HG03442 (cell line): ENCODE measurements at regions not wholly inside any gene's neighbourhood (a gene's known extent, or its start where the extent isn't known, plus 50 kb on each side); places are given as distances from the start of the nearest gene placed in this dataset.

Source experiments
- ATAC-seq: cut with Tn5 transposase; IDR thresholded peaks from one replicate; pipeline ENCODE4 v1.9.1; 2021; ENCODE audit warnings: mild to moderate bottlenecking, moderate library complexity; ENCODE audit not compliant: unreplicated experiment

DNA sequence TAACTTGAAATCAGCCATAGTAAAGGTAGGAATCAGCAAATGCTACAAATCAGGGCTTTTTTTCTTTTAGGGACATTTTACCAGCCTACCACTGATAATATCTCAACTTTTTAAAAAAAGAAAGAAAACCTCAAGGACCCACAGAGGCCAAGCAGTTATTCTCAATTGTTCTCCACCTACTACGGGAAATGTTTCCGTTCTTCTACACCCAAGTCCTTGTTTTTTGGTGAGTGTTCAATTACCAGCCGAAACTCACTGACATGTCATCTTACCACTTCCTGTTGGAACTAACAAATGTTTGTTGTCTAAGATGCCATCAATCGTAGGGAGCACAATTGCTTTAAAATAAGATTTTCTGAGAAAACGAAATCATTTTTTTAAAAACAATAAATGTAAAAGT is 50.2 kb upstream of the CDK1 start:
- no peak for ATAC-seq

DNA sequence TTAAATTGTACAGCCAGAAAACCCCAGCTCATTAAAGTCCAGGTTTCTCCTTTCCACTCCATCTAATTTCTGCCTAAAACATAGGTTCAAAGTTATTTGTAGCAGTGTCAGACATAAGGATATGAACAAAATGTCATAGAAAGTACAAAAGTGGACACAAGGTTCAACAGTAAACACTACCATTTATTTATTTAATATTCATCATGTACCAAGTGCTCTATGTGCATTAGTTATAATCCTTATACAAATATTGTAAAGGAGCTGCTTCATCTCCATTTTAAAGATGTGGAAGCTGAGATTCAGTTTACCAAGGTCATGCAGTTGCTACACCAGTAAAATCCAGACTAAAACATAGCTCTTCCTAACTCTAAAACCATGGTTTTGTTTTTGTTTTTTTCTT is 52.0 kb upstream of the CDK1 start:
- no peak for ATAC-seq

DNA sequence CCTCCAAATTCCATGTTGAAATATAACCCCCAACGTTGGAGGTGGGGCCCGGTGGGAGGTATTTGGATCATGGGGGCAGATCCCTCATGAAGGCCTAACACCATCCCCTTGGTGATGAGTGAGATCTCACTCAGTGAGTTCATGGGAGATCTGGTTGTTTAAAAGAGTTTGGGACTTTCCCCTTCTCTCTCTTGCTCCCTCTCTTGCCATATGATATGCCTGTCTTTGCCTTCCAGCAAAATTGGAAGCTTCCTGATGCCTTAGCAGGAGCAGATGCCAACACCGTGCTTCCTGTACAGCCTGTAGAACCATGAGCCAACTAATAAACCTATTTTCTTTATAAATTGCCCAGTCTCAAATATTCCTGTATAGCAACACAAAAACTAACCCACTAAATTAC is 55.7 kb upstream of the CDK1 start:
- ATAC-seq, result no peak

DNA sequence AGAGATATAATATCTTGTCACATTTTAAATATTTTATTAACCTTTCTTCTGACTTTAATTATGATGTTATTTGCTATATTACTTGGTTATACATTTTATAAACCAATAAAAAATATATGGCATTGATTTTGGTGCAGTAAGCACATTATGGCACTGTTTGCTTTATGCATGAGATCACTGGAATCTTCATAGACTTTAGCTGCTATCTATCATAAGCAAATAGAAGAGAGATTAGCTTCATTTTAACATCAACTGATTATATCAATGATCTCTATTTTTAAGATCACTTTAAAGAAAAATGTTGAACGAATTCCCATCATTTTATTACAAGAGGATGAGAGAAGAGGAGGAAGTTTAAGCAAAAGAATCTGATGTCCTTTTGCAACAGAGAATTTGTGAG is 58.6 kb upstream of the CDK1 start:
- ATAC-seq, result no peak

DNA sequence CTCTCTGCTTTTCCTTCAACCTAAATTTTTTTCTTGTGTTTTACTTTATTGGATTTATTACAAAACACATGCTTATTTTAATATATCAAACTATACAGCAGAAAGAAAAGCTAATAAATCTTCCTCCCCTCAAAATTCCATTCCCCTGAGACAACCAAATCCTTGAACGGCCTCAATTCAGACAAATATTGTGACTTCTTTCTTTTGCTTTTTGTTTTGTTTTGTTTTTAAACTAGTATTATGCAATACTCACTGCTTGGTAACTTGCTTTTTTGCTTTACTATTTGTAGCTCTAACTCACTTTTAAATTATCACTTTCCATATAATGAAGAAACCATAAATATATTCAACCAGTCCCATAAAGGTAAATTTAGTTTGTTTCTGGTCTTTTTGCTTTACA is 59.4 kb upstream of the CDK1 start:
- no peak for ATAC-seq

DNA sequence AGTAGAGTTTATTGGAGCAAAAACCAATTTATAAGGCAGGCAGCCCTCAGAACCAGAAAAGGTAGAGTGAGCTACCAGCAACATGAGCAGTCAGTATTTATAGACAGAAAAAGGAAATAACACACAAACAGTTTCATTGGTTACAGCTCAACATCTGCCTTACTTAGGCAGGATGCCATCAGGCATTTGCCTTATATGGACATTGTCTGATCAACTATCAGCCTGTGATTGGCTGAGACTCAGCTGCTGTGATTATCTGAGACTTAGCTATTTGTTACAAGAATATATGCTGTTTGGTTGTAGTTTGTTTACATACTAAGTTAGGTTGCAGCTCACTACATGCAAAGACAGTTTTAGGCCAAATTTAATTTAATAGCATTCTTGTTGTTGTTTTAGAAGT is 60.4 kb upstream of the CDK1 start:
- ATAC-seq, result peak; percentile 61

DNA sequence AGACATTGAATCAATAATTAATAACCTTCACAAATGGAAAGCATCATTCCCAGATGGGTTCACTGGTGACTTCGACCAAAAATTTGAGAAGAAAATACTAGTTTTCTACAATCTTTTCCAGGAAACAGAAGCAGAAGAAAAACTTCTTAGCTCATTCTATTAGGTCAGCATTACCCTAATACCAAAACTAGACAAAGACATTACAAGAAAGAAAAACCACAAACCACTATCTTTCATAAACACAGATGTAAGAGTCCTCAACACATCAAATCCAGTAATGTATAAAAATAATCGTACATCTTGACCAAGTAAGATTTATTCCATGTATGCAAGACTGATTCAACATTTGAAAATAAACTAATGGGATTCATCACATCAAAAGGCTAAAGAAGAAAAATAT is 64.0 kb upstream of the CDK1 start:
- peak; percentile 65 for ATAC-seq

DNA sequence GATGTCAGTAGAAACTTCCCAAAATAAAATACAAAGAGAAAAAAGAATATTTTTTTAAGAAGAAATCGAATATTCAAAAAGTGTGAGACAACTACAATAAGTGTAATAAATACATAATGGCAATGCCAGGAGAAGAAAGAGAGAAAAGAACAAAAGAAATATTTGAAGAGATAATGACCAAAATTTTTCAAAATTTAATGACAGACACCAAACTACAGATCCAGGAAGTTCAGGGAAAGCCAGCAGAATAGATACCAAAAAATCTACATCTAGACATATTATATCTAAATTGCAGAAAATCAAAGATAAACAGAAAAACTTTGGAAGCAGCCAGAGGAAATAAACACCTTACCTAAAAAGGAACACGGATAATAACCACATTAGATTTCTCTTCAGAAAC is 66.8 kb upstream of the CDK1 start:
- no peak for ATAC-seq

DNA sequence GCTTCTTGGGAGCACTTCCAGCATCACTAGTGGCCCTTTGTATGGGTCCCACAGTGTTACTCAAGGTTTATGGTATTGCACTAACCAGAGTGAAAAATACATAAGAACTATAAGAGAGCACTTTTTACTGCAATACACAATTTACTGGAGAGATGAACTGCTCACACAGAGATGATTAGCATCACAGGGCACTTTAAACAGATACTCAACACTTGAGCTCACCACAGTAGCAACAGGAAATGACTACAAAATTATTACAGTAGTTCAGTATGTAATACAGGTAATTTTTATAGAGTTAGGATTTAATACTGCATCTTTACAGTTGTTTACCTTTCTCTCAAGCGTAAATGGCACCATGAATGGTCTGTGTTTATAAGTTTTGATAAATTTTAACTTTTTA is 68.2 kb upstream of the CDK1 start:
- no peak for ATAC-seq

DNA sequence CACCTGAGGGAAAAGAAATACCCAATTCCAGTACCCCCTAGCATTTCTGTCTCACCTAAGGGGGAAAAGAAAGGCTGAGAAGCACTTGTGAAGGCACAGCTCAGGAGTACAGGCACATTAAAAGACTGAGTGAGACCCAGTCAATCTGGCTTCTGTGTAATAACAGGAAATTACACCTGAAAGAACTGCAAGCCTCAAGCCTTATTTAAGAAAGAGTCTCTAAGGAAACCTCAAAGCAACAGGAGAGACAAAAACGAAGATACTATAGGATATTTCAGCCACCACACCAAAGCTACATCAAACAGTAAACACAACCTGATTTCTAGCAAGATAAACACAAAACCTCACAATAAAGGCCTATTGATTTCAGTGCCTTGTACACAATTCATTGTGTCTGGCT is 69.6 kb upstream of the CDK1 start:
- ATAC-seq, result no peak

DNA sequence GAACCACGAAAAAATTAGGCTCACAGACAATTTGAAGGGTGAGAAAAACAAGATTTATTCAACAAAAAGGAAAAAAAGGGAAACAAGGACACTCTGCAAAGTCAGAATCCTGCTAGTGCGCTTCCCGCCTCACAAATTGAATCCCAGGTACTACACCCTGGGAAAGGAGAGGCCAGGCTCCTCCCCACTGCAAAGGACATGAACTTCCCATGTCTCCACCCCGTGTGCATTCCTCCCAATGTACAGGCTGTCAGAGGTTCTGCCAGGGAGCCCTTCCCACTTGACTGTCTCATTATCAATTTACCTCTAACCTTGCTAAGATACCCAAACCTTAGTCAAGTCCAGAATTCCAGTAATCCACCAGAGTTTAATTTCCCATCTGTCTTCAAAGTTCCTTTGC is 70.4 kb upstream of the CDK1 start:
- ATAC-seq, result no peak

DNA sequence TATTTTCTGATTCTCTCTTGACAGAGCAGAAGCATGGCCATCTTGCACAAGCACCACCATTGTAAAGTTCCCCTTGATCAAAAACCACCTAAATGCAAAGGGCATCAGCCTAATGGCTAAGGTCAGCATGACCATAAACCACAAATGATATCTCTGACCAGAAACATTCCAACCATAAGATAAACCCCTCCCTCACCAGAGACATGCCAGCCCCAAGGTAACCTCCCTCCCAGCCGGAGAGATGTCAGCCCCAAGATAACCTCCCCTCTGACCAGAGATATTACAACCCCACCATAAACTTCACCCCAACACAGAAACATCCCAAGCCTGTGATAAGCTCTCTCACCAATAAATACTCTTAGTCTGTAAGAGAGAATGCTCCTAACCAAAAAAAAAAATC is 72.1 kb upstream of the CDK1 start:
- no peak for ATAC-seq

DNA sequence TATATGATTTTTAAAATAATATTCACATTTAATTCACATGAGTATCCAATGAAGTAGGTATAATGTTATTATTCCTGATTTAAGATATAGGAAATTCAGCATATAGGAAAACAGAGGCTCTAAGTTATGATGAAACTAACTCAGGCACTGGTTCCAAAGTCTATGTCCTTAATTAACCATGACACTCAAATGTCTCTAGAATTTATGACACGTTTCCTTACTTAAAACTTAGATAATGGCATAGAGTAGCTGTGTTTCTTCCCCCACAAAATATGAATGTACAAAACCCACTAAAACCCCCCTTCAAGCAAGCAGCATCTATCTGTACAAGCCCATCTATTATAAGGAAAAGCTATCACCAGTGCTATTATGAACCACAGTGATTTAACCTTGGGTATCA is 72.9 kb upstream of the CDK1 start:
- no peak for ATAC-seq

DNA sequence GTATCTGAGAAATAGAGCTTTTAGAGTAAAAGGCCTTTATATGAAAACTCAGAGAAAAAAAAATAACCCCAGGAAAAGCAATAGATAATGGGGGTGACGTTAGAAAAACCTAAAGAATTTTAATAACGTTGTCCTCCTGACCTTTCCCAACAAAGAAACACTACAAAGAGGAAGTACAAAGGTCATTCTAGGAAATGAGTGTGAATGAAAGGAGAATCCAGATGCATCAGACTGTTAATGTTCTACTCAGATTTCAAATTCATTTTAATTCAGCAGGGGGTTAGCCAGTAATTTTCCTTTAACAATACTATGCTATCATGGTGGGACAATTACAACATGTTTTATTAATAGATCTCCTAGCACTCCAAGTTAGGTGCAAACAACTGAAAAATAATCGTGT is 73.8 kb upstream of the CDK1 start:
- no peak for ATAC-seq

DNA sequence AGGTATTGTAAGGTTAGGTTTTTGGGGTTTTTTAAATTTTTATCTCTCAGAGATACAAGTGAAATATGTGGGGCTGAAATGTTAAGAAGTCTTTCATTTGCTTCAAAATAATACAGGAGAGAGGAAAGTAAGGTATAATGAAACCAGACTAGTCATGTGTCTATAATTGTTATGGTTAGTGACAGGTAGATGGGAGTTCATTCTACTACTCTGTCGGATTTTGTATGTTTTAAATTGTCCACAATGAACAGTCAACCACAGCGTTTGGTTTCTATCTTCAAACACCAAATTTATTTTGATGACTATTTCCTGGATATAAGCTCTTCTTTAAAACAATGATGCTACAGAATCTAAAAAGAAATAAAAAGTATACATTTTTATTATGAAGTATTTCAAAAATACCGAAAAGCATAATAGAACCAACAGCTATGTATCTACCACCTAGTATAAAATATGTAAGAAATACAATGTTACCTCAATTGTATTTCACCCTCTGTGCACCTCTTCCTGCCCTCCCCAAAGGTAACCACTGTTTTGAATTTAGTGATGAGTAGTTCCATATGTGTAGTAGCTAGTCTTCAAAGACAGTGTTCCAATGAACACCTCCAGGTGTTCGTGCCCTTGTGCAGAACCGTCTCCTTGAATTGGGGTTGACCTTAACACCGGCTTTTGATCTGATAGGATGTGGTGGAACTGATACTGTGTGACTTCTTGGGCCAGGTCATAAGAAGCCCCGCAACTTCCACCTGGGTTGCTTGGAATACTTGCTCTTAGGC is 74.8 kb upstream of the CDK1 start:
- no peak for ATAC-seq

DNA sequence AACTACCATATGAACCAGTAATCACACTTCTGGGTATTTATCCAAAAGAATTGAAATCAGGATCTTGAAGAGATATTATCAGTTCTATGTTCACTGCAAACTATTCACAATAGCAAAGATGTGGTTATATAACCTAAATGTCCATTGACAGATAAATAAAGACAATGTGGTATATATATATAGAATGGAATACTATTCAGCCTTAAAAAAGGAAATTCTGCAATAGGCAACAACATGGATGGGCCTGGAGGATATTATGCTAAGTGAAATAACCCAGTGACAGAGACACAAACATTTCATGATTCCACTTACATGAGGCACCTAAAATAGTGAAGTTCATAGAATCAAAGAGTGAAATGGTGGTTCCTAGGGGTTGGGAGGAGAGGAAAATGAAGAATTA is 90.6 kb upstream of the CDK1 start:
- no peak for ATAC-seq

DNA sequence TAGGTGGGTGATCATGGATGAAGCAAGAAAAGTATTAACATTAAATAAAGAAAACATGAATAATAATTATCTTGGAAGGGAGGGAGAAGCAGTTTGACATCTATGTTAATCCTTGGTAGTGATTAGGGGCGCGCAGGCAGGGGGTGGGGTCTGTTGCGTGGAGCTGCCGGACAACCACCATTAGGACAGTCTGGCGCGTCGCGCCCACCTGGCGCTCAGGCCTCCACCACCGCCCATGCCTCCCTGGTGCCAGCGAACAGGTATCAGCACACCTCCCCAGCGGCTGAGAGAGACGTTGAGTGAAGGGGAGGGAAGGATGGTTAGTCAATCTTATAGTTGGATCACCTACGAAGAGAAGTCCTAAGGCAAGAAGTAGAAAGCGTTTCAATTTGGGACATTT is 94.2 kb upstream of the CDK1 start:
- ATAC-seq, result no peak

DNA sequence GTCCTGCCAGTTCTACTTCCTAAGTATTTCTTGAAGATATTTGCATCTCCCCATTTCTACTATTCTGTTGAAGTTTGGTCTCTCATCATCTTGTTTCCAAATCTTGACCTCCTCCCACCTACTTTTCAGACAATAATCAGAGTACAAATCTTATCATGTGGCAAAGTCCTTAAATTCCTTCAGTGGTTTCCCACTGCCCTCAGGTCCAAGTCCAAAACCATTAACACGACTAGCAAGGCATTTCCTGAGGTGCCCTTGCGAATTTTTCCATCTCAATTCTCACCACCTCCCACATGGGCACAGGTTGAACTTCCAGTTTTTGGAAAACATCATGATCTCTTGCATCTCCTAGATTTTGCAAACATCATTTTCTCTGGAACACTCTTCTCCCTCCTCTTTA is 97.2 kb upstream of the CDK1 start:
- no peak for ATAC-seq

DNA sequence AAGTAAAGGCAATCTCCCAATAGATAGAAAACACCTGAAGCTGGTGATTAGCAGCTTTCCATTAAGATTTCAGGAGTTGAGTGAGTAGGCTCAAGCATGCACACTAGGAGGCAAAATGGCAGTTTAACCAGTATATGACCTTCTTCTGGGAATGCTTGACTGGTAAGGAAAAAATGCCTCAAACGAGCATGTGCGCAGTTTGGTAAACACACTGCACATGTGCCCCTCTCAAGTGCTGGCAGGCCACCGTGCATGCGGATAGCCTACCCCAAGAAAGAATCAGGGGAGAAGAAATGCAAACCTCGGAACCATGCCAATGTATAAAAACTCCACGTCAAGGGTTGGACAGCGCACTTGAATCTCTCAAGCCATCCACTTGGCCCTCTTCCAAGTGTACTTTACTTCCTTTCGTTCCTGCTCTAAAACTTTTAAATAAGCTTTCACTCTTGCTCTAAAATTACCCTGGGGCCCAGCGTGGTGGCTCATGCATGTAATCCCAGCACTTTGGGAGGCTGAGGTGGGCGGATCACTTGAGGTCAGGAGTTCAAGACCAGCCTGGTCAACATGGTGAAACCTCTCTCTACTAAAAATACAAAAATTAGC is 98.8 kb upstream of the CDK1 start:
- no peak for ATAC-seq

DNA sequence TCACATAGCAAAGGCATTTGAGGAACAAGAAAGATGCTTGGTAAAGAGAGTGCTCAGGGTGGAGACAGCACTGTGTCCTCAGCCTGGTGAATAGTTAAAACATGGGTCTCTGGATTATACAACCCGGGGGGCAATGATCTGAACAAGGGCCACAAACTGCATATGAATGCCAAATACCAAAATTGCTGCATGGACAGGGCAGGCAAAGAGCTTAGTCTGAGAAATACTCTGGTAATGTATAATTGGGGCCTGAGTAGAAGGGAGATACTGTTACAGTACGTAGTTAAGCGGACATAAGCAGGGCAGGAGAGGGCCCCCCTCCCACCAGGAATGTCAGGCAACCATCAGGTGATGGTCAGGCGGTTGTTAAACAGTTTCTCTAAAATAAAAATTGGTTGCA is 99.3 kb upstream of the CDK1 start:
- no peak for ATAC-seq

DNA sequence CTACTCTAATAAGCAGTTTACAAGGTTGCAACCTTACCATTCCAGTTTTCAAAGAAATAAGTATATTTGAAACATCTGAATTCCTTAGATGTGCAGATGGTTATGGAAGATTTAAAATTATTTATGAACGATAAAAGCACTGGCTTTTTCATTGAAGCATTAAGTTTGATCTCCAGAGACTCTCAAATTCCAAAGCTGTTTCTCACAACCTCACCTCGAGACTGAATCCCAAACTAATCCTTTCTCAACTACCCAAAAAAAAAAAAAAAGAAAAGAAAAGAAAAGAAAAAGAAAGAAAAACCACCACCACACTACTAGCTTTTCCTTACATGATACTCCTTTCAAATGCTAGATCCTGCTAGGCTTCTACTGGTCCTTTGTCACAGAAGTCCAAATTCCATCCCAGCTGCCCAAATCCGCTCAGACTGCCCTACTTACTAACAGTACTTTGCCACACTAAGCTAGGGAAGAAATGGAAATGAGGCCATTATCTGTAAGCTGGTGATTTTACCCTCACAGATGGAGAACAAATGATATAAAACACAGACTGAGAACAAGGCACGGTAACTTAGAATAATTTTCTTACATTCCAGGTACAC is 100.6 kb upstream of the CDK1 start:
- ATAC-seq, result no peak

DNA sequence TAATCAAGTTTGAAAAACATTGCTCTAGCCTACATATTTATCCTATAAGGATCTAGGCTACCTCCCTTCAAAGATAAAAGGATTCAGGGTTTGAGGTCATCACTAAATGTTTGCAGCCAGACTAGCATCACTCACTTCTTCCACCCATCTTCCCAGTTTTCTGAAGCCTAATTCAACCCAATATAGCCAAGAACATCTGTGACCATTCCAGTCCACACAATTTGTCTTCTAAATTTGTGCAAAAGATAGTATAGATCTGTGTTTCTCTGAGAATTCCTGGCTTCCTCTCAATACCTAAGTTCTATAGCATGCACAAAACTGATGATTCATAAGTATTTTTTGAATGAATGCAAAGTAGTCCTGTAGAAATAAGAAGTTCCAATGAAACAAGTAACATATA is 103.0 kb upstream of the CDK1 start:
- ATAC-seq, result no peak

DNA sequence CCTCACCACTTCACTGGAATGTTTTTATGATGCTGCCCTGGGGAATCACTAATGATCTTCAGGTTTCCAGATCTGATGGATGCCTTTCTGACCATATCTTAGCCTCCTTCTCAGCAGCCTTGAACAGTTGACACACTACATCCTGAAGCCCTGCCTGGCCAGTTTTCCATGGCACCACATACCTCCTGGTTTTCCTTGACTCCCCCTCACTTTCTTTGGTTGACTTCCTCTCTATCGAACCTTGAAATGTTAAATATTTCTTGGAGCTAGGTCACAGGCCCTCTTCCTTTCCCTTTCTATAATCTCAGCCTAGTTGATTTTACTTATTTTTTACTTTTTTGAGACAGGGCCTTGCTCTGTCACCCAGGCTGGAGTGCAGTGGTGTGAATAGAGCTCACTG is 108.8 kb upstream of the CDK1 start:
- ATAC-seq, result no peak
